ENCODE measurements at regions not wholly inside any gene's neighbourhood (a gene's known extent, or its start where the extent isn't known, plus 50 kb on each side); places are given as distances from the start of the nearest gene placed in this dataset.

GRCh38 chr6:15879371-15880261 lies 216.8 kb upstream of the DTNBP1 start (continued):
- TF ChIP-seq EP300 (IDR thresholded peaks at IDR 0.05; ENCODE audit: borderline replicate concordance in 1 of 2, control insufficient read depth in 1 of 2, low read depth in 2 of 2, low read length in 2 of 2): 0 out of 4 replicates have a peak, but pooled peaks of 1 of the 2 experiments have one; percentile 25
- no peak for TF ChIP-seq KLF5 (IDR thresholded peaks at IDR 0.05; ENCODE audit: partially characterized antibody)
- no peak for TF ChIP-seq MEF2A (IDR thresholded peaks at IDR 0.05; ENCODE audit: insufficient read depth, low read depth, low read length)
- no peak for TF ChIP-seq MAX (IDR thresholded peaks at IDR 0.05; ENCODE audit: low read depth, low read length)
- TF ChIP-seq SUPT20H (IDR thresholded peaks at IDR 0.05; ENCODE audit: borderline replicate concordance, control insufficient read depth, low read depth, low read length): no peak
- TF ChIP-seq IKZF1 (conservative IDR thresholded peaks at IDR 0.05): peak; percentile 76
- TF ChIP-seq MLLT1 (IDR thresholded peaks at IDR 0.05): peak; percentile 37; the same call in 1 of the 2 replicates
- peak; percentile 57 for TF ChIP-seq ATF7 (IDR thresholded peaks at IDR 0.05; ENCODE audit: low read depth)
- TF ChIP-seq TCF3 (IDR thresholded peaks at IDR 0.05; ENCODE audit: borderline replicate concordance, insufficient read depth, low read depth, low read length): peak; percentile 73; the same call in 1 of the 2 replicates
- TF ChIP-seq EGR1 (IDR thresholded peaks at IDR 0.05; ENCODE audit: borderline replicate concordance in 1 of 2, low read depth in 2 of 2, low read length in 2 of 2): no peak
- no peak for TF ChIP-seq MTA3 (IDR thresholded peaks at IDR 0.05; ENCODE audit: borderline replicate concordance, low read length)
- TF ChIP-seq IRF4 (IDR thresholded peaks at IDR 0.05; ENCODE audit: low read depth, low read length): peak; percentile 74; the same call in 1 of the 2 replicates
- TF ChIP-seq SIX5 (IDR thresholded peaks at IDR 0.05; ENCODE audit: low read depth, low read length, severe bottlenecking): no peak
- peak; percentile 75 for TF ChIP-seq MTA2 (IDR thresholded peaks at IDR 0.05; ENCODE audit: low read depth)
- no peak for TF ChIP-seq CHD2 (IDR thresholded peaks at IDR 0.05; ENCODE audit: borderline replicate concordance, low read depth, low read length)
- no peak for TF ChIP-seq NFXL1 (IDR thresholded peaks at IDR 0.05; ENCODE audit: borderline replicate concordance)
- no peak for TF ChIP-seq NR2C2 (IDR thresholded peaks at IDR 0.05; ENCODE audit: borderline replicate concordance, control insufficient read depth, insufficient read length, low read depth)
- TF ChIP-seq RCOR1 (conservative IDR thresholded peaks at IDR 0.05; ENCODE audit: low read depth, low read length): no peak
- no peak for TF ChIP-seq ZBTB4 (CRISPR knock-in tag; IDR thresholded peaks at IDR 0.05)
- TF ChIP-seq SRF (IDR thresholded peaks at IDR 0.05; ENCODE audit: low read depth in 2 of 2, low read length in 2 of 2): peak; percentile 37 to 90; a peak in 3 of 4 replicates
- TF ChIP-seq ATF2 (IDR thresholded peaks at IDR 0.05; ENCODE audit: low read length): peak; percentile 10; the same call in 1 of the 2 replicates

Measured in GM12878 (cell line).